ENCODE measurements at regions not wholly inside any gene's neighbourhood (a gene's known extent, or its start where the extent isn't known, plus 50 kb on each side); places are given as distances from the start of the nearest gene placed in this dataset.

GRCh38 chr3:163838769-163839168, 1239.5 kb downstream of the SI start:
- TF ChIP-seq CTCF (conservative IDR thresholded peaks at IDR 0.05; ENCODE audit: low read depth, low read length): no peak
- no peak for TF ChIP-seq EZH2 (IDR thresholded peaks at IDR 0.05; ENCODE audit: borderline replicate concordance, low read depth, low read length, poor library complexity, severe bottlenecking)

All from A673 (cell line).